ENCODE measurements at regions not wholly inside any gene's neighbourhood (a gene's known extent, or its start where the extent isn't known, plus 50 kb on each side); places are given as distances from the start of the nearest gene placed in this dataset.

DNA sequence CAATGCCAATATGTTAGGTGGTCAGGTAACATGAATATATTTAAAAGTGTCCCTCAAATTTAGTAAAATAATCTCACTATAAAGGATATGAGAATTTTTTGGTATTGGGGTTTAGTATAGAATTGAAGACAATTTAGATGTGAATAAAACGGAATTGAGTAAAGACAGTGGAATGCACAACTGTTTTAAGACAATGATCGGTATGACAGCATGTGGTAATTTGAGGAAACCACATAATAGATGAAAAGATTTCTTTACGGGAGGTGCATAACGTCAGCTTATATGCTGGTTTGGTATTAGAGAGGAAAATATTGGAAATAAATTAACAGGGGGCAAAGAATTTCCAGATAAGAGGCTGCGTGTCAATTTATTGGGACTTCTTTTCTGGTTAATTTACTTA lies 1043.2 kb downstream of the CDH18 start:
- no peak overlapping the region for H2BK5ac ChIP-seq (ENCODE audit: low read depth, low read length, poor library complexity, severe bottlenecking)
- no peak overlapping the region for H2AK5ac ChIP-seq (ENCODE audit: low read depth, low read length)
- dilution Hi-C loops (cut with HindIII; ENCODE audit: low sequenced_read_pairs, unreplicated experiment): no loop called here
- no peaks in the 10 kb centered on the region for H3K9me1 ChIP-seq (ENCODE audit: insufficient read depth, low read length)
- H3K9me3 ChIP-seq (ENCODE audit: control insufficient read depth, insufficient read depth, low read length): peaks cover 7% of the 10 kb centered on the region
- no peaks in the 10 kb centered on the region for H3K27me3 ChIP-seq (ENCODE audit: control insufficient read depth, insufficient read depth, low read length)
- no peak overlapping the region for H2AFZ ChIP-seq (replicated peaks; ENCODE audit: low read length, poor library complexity)
- DNase-seq: no peak
- no peak overlapping the region for H3K27ac ChIP-seq (ENCODE audit: insufficient read depth, low read length)
- no peak overlapping the region for H3K9ac ChIP-seq (ENCODE audit: low read depth, low read length)
- no peak overlapping the region for H2BK120ac ChIP-seq (ENCODE audit: low read depth, low read length)
- no peak overlapping the region for H3K56ac ChIP-seq (ENCODE audit: extremely low read depth, insufficient read depth, low read length)
- no TSS peak for BruUV-seq (replicated peaks)
- no peak overlapping the region for H4K91ac ChIP-seq (ENCODE audit: insufficient read depth, low read depth, low read length)
- H3K4me2 ChIP-seq (ENCODE audit: low read depth, low read length): no peak overlapping the region
- no peak overlapping the region for H4K8ac ChIP-seq (ENCODE audit: low read depth in 2 of 2, low read length in 2 of 2)
- 100% methylated on average over 1 of the region's 5 CpGs; no CpG with 5 or more reads in 1 of the 2 experiments for WGBS, 2 experiments (ENCODE audit: extremely low coverage in 2 of 2, insufficient read length in 1 of 2)
- H3K18ac ChIP-seq (ENCODE audit: low read depth, low read length): no peak overlapping the region
- POLR2A ChIA-PET (ENCODE audit: unreplicated experiment): no interaction called here
- CTCF ChIA-PET: no interaction called here
- no peak overlapping the region for H3K4me3 ChIP-seq (ENCODE audit: insufficient read depth, low read depth, low read length)
- H2AK9ac ChIP-seq (replicated peaks; ENCODE audit: low read depth, low read length, poor library complexity): no peak overlapping the region
- in situ Hi-C loops (cut with MboI; ENCODE audit: low sequenced_read_pairs): no loop called here
- no peak overlapping the region for H2BK20ac ChIP-seq (ENCODE audit: low read depth, low read length)
- H3K23ac ChIP-seq (ENCODE audit: low read depth, low read length): no peak overlapping the region
- H3K4me1 ChIP-seq (ENCODE audit: control insufficient read depth, insufficient read depth, low read length): no peaks in the 10 kb centered on the region
- no peak overlapping the region for H4K5ac ChIP-seq (ENCODE audit: low read depth, low read length)
- no peaks in the 10 kb centered on the region for H3K79me1 ChIP-seq (ENCODE audit: low read depth in 1 of 2, low read length in 2 of 2)
- H4K20me1 ChIP-seq (ENCODE audit: insufficient read depth, low read length): no peaks in the 10 kb centered on the region
- no peak for ATAC-seq (ENCODE audit: low read depth)
- no peak overlapping the region for H3K4ac ChIP-seq (ENCODE audit: low read depth, low read length)
- no peak for TF ChIP-seq MAZ (IDR thresholded peaks at IDR 0.05; ENCODE audit: borderline replicate concordance, low read depth, low read length)
- no peak for TF ChIP-seq MXI1 (IDR thresholded peaks at IDR 0.05; ENCODE audit: borderline replicate concordance, low read depth, low read length)
- no peak for TF ChIP-seq SMC3 (IDR thresholded peaks at IDR 0.05; ENCODE audit: low read depth, low read length)
- no peak for TF ChIP-seq CEBPB (IDR thresholded peaks at IDR 0.05; ENCODE audit: low read depth, low read length)
- TF ChIP-seq, protein P1, sequence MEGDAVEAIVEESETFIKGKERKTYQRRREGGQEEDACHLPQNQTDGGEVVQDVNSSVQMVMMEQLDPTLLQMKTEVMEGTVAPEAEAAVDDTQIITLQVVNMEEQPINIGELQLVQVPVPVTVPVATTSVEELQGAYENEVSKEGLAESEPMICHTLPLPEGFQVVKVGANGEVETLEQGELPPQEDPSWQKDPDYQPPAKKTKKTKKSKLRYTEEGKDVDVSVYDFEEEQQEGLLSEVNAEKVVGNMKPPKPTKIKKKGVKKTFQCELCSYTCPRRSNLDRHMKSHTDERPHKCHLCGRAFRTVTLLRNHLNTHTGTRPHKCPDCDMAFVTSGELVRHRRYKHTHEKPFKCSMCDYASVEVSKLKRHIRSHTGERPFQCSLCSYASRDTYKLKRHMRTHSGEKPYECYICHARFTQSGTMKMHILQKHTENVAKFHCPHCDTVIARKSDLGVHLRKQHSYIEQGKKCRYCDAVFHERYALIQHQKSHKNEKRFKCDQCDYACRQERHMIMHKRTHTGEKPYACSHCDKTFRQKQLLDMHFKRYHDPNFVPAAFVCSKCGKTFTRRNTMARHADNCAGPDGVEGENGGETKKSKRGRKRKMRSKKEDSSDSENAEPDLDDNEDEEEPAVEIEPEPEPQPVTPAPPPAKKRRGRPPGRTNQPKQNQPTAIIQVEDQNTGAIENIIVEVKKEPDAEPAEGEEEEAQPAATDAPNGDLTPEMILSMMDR (conservative IDR thresholded peaks at IDR 0.05; ENCODE audit: low read depth, low read length): no peak
- TF ChIP-seq NFE2L2 (IDR thresholded peaks at IDR 0.05; ENCODE audit: low read depth, low read length): no peak
- no peak for TF ChIP-seq CHD1 (IDR thresholded peaks at IDR 0.05; ENCODE audit: low read depth, low read length)
- TF ChIP-seq BHLHE40 (IDR thresholded peaks at IDR 0.05; ENCODE audit: low read depth, low read length): no peak
- no peak for TF ChIP-seq RFX5 (IDR thresholded peaks at IDR 0.05; ENCODE audit: low read depth, low read length)
- H3K14ac ChIP-seq (replicated peaks; ENCODE audit: low read depth, low read length): no peak overlapping the region
- no peak overlapping the region for H2BK15ac ChIP-seq (ENCODE audit: low read depth, low read length)
- no peaks in the 10 kb centered on the region for H3K36me3 ChIP-seq (ENCODE audit: control insufficient read depth, insufficient read depth, low read length)
- intact Hi-C loops (cut with micrococcal nuclease): no loop called here

Measured in IMR-90 (cell line).